NCI-H510A (cell line): ENCODE measurements at regions not wholly inside any gene's neighbourhood (a gene's known extent, or its start where the extent isn't known, plus 50 kb on each side); places are given as distances from the start of the nearest gene placed in this dataset.
A peak's percentile ranks its signal among the peaks of the same experiment; 100 is the strongest.

Source experiments
- DNase-seq: peaks from one replicate; lab custom pipeline; 2025; lab: John Stamatoyannopoulos, UW

- no peak for DNase-seq
Measured at GRCh38 chr14:36083317-36083716, 93.2 kb downstream of the PTCSC3 start.

- DNase-seq: no peak
Measured at GRCh38 chr14:36078080-36078479, 98.4 kb downstream of the PTCSC3 start.

DNA sequence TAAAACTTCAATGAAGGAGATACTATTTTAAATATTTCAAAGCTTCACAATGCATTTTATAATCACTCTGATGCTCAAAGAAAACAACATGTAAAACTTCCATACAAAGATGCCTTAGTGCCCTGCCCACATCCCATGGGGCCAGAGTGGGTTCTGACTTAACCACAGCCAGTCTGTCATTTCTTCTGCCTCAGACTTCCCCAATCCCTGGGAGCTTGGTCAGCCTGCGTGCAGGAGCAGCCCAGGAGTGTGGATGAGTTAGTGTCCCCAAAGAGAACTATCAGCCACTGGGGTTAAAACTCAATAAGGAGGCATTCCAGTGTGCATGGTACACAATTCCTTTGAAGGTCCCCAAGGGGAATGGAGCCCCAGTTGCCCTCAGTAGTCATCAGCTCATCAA is 100.3 kb downstream of the PTCSC3 start:
- DNase-seq: no peak

GRCh38 chr14:36075203-36075602 is 101.3 kb downstream of the PTCSC3 start:
- no peak for DNase-seq

- no peak for DNase-seq
Measured at GRCh38 chr14:36070720-36071043, 105.8 kb downstream of the PTCSC3 start.

DNA sequence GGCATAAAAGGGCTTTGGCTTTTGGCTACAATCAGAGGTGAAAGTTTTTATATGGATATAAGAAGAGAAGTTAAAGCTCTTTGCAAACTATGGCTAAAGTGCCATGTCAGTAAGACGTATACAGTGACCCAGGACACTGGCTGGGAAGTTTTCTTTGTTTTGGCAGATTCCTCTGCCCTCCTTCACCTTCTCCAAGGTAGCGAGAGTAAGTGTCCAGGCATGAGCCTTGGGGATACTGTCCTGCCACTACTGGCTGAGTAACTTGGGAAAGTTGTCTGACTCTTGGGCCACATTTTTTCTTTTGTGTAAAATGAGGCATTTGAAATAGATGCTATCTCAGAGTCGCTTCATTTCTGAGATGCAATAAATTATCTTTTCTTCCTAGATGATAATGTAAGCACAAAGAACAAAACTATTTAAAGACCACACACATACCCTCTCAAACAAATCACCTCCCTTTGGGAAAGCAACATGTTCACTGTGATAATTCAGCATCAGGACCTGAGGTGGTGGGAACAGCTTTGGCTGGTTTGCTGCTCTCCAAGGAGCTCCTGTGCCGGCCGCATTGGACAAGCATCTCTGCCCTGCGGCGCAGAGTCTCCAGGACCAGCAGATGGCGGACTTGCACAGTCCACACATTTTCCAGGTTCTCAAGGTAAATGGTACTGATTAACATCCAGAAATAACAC is 106.3 kb downstream of the PTCSC3 start:
- DNase-seq: peak; percentile 72

DNA sequence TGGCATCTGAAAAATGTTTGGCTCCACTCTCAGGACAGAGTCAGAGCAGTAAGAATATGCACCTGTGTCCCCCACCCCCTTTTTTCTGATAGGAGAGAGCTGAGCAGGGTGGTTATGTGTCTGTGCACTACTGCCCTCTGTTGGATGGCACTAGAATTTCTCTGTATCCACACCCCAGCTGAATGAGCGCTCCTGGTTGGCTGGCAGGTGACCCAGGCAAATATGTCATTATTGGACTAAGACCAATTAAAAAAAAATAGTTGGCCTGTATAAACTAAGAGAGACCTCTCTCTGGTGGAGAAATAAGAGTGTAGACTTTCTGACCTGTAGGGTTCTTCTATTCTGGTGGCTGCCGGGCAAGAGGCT is 107.0 kb downstream of the PTCSC3 start:
- peak; percentile 27 for DNase-seq

GRCh38 chr14:36068777-36069534 is 107.6 kb downstream of the PTCSC3 start:
- DNase-seq: no peak

GRCh38 chr14:36067428-36068187 is 108.9 kb downstream of the PTCSC3 start:
- peak; percentile 84 for DNase-seq

DNA sequence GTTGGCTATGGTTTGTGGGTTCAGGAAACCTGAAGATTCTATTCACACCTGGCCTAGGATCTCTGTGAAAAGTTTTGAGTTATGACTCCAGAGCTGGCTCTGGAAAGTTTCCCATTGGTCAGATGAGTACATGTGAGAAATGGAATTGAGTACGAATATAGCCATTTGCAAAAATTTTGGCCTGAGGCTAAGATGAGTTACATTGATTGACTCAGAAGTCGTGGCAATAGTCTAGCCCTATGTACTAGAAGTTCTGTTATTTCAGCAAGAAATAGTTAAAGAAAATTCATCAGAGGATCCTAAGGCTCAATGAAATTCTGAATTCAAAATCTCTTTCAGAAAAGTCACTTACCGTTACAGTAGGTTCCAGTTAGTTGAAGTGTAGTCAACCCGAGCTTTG is 109.9 kb downstream of the PTCSC3 start:
- DNase-seq: no peak

DNA sequence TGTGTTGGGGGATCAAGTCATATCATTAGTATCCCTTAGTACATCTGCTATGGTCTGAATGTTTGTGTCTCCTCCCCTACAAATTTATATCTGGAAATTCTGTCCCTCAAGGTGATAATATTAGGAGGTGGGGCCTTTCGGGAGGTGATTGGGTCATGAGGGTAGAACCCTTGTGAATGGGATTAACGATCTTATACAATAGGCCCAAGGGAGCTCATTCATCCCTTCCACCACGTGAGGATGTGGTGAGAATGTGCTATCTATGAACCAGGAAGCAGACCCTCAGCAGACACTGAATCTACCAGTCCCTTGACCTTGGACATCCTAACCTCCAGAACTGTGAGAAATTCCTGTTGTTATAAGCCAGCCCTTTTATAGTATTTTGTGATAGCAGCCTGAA is 110.7 kb downstream of the PTCSC3 start:
- no peak for DNase-seq

DNA sequence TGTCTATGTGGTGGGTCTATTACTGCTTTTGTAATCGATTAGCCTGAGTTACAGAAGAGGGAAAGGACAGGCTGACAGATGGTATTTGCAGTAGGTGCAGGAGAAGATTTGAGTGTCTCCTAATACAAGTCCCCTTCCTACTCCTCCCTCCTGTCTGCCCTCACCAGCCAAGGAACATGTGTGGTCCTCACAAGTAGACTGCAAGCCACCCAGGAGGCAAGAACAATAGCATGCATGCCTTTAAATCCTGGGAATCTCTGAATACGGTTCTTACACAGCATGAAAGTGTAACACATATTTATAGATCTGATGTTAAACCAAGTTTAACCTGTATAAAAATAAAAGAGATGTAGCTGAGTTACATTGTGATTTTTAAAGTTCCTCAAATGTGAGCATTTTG is 117.0 kb downstream of the PTCSC3 start:
- no peak for DNase-seq

GRCh38 chr14:36057452-36058116 is 118.9 kb downstream of the PTCSC3 start:
- DNase-seq: no peak

GRCh38 chr14:36056845-36057244 is 119.7 kb downstream of the PTCSC3 start:
- no peak for DNase-seq

GRCh38 chr14:36055681-36056225 is 120.8 kb downstream of the PTCSC3 start:
- no peak for DNase-seq

DNA sequence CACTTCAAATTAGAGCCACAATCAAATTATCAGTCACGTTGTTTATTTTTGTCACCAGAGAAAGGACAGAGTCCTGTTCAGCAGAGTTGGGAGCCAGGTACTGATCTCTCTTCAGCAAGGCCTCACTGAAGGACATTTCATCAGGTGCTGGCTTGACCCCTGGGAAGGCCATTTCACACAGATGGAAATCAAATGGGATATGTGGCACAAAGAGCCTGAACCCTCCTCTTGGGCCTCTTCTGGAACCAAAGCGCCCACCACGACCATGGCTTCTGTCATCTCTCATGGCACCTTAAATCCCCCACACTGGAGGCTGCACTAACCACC is 121.5 kb downstream of the PTCSC3 start:
- no peak for DNase-seq

GRCh38 chr14:36054353-36055051 is 122.0 kb downstream of the PTCSC3 start:
- DNase-seq: no peak

GRCh38 chr14:36052681-36053080 is 123.8 kb downstream of the PTCSC3 start:
- DNase-seq: no peak

GRCh38 chr14:36052063-36052462 is 124.5 kb downstream of the PTCSC3 start:
- no peak for DNase-seq

GRCh38 chr14:36048667-36049066 is 127.9 kb downstream of the PTCSC3 start:
- no peak for DNase-seq

- DNase-seq: no peak
Measured at GRCh38 chr14:36047912-36048311, 128.6 kb downstream of the PTCSC3 start.

- no peak for DNase-seq
Measured at GRCh38 chr14:36035675-36036074, 140.8 kb downstream of the PTCSC3 start.
